GM13976 (cell line): ENCODE measurements at regions not wholly inside any gene's neighbourhood (a gene's known extent, or its start where the extent isn't known, plus 50 kb on each side); places are given as distances from the start of the nearest gene placed in this dataset.
"Not testable (repeated sequence)": the region's sequence is repeated elsewhere in the genome, so short reads cannot be mapped to it uniquely, and the experiment has no call there.

Experiments
- DNase-seq: peaks from one replicate; pipeline ENCODE4 v3.0.0; 2012; ENCODE audit warnings: low spot score
- in situ Hi-C: fragments of 300-500 bp; cut with MboI; formaldehyde crosslinking; loops from one replicate; pipeline ENCODE4 v1.12.0; 2022; ENCODE audit warnings: low sequenced_read_pairs, mixed read lengths, inconsistent platforms; ENCODE audit not compliant: unreplicated experiment
- TF ChIP-seq, protein P1 (sequence below): IDR thresholded peaks from 2 replicates; pipeline ENCODE4 v1.5.1; 2012; ENCODE audit warnings: borderline replicate concordance, mild to moderate bottlenecking; ENCODE audit not compliant: insufficient read depth; ENCODE audit errors: extremely low read depth, missing control alignments, control extremely low read depth

DNA sequence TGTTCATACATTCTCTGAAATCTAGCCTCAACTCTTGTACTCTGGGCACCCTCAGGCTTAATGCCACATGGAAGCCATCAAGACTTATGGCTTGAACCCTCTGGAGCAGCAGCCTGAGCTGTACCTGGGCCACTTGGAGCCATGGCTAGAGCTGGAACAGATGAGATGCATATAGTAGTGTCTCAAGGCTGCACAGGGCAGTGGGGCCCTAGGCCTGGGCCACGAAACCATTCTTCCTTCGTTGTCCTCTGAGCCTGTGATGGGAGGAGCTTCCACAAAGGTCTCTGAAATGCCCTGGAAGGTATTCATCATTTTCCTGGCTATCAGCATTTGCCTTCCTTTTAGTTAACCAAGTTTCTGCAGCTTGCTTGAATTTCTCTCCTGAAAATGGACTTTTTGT lies 1427.2 kb upstream of the PCDH10 start:
- no peak for DNase-seq
- in situ Hi-C loops, result no loop called here
- TF ChIP-seq, protein P1, sequence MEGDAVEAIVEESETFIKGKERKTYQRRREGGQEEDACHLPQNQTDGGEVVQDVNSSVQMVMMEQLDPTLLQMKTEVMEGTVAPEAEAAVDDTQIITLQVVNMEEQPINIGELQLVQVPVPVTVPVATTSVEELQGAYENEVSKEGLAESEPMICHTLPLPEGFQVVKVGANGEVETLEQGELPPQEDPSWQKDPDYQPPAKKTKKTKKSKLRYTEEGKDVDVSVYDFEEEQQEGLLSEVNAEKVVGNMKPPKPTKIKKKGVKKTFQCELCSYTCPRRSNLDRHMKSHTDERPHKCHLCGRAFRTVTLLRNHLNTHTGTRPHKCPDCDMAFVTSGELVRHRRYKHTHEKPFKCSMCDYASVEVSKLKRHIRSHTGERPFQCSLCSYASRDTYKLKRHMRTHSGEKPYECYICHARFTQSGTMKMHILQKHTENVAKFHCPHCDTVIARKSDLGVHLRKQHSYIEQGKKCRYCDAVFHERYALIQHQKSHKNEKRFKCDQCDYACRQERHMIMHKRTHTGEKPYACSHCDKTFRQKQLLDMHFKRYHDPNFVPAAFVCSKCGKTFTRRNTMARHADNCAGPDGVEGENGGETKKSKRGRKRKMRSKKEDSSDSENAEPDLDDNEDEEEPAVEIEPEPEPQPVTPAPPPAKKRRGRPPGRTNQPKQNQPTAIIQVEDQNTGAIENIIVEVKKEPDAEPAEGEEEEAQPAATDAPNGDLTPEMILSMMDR, result no peak

GRCh38 chr4:131723069-131723468 lies 1426.0 kb upstream of the PCDH10 start:
- in situ Hi-C loops, DNase-seq: not testable (repeated sequence)

DNA sequence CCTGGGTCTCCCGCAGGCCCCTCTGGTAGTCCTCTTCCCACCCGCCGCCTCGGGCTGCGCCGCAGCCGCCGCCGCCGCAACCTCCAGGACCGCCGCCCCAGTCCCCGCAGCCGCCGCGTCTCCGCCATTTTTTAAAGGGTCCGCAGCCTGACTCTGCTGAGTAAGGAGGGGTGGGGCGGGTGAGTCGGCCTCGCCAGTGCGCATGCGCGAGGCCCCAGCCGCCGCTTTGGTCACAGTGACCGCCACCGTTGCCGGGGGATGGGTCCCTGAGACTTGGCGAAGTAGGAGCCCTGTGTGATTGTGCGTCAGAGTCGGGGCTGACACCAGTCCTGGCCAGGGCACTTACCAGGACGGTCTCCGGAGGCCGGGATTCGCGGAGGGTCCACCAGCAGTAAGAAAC lies 1424.2 kb upstream of the PCDH10 start:
- in situ Hi-C loops, DNase-seq: not testable (repeated sequence)

- DNase-seq, in situ Hi-C loops: not testable (repeated sequence)
Measured at GRCh38 chr4:131725521-131725920, 1423.6 kb upstream of the PCDH10 start.

DNA sequence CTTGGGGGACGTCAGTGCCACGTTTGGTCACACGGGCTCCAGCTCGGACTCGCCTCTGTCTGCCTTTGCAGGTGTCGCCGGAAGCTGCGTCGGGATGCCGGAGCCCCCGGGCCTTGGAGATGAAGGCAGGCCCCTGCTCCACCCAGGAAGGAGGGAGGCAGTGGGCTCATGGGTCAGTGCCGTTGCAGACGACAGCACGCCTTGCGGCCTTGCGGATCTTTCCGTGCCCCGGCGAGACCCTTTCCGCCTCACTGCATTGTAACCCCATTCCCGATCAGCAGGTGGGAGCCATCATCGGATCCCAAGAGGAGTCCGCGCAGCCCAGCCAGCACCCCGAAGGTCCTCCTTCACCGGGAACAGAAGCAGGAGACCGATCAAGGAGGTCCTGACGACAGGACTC lies 1422.2 kb upstream of the PCDH10 start:
- in situ Hi-C loops, DNase-seq: not testable (repeated sequence)

- DNase-seq, in situ Hi-C loops: not testable (repeated sequence)
Measured at GRCh38 chr4:131727418-131727817, 1421.7 kb upstream of the PCDH10 start.

- in situ Hi-C loops, DNase-seq: not testable (repeated sequence)
Measured at GRCh38 chr4:131729205-131729604, 1419.9 kb upstream of the PCDH10 start.

DNA sequence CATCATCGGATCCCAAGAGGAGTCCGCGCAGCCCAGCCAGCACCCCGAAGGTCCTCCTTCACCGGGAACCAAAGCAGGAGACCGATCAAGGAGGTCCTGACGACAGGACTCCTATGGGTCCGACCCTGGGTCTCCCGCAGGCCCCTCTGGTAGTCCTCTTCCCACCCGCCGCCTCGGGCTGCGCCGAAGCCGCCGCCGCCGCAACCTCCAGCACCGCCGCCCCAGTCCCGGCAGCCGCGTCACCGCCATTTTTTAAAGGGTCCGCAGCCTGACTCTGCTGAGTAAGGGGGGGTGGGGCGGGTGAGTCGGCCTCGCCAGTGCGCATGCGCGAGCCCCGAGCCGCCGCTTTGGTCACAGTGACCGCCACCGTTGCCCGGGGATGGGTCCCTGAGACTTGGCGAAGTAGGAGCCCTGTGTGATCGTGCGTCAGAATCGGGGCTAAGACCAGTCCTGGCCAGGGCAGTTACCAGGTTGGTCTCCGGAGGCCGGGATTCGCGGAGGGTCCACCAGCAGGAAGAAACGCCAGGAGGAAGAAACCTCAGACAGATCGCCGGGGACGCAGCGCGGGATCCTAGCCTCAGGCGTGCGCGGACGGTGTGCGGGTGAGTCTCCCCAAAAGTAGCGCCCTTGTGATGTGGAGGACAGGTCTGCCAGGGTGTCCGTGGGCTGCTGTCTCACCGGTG lies 1419.2 kb upstream of the PCDH10 start:
- DNase-seq, in situ Hi-C loops: not testable (repeated sequence)

DNA sequence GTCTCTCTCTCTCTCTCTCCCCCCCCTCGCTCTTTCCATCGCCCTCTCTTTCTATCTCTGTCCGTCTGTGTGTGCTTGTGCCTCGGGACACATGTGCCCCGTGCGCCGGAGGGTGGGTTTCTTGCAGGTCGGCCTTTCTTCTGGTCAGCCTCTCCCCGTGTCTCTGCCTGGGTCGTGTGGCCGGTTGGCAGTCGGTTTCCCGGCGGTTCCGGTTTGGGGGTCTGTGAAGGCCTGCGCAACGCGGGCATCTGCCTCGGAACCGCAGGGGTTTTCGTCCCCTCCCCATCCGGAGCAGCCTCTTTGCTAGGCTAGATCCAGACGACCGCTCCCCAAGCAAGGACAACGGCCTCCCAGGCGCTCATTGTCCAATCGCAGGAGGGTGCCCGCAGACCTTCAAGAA lies 1418.5 kb upstream of the PCDH10 start:
- in situ Hi-C loops, DNase-seq: not testable (repeated sequence)

DNA sequence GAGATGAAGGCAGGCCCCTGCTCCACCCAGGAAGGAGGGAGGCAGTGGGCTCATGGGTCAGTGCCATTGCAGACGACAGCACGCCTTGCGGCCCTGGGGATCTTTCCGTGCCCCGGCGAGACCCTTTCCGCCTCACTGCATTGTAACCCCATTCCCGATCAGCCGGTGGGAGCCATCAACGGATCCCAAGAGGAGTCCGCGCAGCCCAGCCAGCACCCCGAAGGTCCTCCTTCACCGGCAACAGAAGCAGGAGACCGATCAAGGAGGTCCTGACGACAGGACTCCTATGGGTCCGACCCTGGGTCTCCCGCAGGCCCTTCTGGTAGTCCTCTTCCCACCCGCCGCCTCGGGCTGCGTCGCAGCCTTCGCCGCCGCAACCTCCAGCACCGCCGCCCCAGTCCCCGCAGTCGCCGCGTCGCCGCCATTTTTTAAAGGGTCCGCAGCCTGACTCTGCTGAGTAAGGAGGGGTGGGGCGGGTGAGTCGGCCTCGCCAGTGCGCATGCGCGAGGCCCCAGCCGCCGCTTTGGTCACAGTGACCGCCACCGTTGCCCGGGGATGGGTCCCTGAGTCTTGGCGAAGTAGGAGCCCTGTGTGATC lies 1417.0 kb upstream of the PCDH10 start:
- DNase-seq, in situ Hi-C loops: not testable (repeated sequence)

DNA sequence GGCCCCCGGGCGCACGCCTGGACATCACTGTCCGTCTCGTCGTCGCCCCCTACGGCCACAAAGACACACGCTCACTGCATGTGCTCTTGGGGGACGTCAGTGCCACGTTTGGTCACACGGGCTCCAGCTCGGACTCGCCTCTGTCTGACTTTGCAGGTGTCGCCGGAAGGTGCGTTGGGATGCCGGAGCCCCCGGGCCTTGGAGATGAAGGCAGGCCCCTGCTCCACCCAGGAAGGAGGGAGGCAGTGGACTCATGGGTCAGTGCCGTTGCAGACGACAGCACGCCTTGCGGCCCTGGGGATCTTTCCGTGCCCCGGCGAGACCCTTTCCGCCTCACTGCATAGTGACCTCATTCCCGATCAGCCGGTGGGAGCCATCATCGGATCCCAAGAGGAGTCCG lies 1414.8 kb upstream of the PCDH10 start:
- DNase-seq, in situ Hi-C loops: not testable (repeated sequence)

DNA sequence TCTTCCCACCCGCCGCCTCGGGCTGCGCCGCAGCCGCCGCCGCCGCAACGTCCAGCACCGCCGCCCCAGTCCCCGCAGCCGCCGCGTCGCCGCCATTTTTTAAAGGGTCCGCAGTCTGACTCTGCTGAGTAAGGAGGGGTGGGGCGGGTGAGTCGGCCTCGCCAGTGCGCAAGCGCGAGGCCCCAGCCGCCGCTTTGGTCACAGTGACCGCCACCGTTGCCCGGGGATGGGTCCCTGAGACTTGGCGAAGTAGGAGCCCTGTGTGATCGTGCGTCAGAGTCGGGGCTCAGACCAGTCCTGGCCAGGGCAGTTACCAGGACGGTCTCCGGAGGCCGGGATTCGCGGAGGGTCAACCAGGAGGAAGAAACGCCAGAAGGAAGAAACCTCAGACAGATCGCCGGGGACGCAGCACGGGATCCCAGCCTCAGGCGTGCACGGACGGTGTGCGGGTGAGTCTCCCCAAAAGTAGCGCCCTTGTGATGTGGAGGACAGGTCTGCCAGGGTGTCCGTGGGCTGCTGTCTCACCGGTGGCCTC lies 1414.2 kb upstream of the PCDH10 start:
- in situ Hi-C loops, result not testable (repeated sequence)

DNA sequence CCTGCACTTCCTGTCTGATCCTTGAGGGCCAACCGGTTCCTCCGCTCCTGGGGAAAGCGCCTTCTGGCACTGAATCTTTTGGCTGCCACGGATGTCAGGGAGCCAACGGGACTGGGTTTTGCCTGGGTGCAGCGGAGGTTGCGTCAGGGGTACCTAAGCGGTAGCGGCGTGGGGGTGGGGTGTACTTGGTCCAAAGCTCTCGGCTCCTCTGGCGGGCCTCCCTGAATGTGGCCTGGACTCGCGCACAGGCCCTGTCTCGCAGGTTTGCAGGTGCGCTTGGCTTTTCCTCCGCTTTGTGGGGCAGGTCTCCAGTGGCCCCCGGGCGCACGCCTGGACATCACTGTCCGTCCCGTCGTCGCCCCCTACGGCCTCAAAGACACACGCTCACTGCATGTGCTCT lies 1410.1 kb upstream of the PCDH10 start:
- in situ Hi-C loops, result not testable (repeated sequence)

More for the DNA sequence above, 1414.2 kb upstream of the PCDH10 start:
- not testable (repeated sequence) for DNase-seq

GRCh38 chr4:131741836-131742235 lies 1407.3 kb upstream of the PCDH10 start:
- in situ Hi-C loops, DNase-seq: not testable (repeated sequence)

More for the DNA sequence above, 1410.1 kb upstream of the PCDH10 start:
- not testable (repeated sequence) for DNase-seq

DNA sequence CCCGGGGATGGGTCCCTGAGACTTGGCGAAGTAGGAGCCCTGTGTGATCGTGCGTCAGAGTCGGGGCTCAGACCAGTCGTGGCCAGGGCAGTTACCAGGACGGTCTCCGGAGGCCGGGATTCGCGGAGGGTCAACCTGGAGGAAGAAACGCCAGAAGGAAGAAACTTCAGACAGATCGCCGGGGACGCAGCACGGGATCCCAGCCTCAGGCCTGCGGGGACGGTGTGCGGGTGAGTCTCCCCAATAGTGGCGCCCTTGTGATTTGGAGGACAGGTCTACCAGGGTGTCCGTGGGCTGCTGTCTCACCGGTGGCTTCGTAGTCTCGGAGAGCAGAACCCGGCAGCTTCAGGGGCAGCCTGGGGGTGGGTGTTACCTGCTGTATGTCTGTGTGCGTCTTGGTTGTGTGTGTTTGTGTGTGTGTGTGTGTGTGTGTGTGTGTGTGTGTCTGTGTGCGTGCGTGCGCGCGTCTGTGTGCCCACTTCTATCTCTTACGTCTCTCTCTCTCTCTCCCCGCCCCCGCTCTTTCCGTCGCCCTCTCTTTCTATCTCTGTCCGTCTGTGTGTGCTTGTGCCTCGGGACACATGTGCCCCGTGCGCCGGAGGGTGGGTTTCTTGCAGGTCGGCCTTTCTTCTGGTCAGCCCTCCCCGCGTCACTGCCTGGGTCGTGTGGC lies 1406.4 kb upstream of the PCDH10 start:
- DNase-seq, in situ Hi-C loops: not testable (repeated sequence)

DNA sequence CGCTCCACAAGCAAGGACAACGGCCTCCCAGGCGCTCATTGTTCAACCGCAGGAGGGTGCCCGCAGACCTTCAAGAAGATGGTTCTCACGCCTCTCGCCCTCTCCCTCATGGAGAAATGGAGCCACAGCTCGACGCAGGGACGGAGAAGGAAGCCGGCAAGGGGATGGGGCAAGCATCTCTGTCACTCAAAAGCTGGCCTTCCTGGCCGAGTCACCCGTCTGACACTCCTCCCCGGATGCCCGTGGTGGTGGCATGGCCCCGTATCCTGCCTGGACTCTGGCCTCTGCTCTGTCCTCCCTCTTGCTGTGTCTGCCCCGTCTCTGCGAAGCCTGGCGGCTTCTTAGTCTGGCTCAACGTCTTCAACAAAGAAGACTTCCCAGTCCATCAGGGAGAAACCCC lies 1405.7 kb upstream of the PCDH10 start:
- in situ Hi-C loops, DNase-seq: not testable (repeated sequence)

- in situ Hi-C loops, DNase-seq: not testable (repeated sequence)
Measured at GRCh38 chr4:131747203-131747602, 1401.9 kb upstream of the PCDH10 start.

DNA sequence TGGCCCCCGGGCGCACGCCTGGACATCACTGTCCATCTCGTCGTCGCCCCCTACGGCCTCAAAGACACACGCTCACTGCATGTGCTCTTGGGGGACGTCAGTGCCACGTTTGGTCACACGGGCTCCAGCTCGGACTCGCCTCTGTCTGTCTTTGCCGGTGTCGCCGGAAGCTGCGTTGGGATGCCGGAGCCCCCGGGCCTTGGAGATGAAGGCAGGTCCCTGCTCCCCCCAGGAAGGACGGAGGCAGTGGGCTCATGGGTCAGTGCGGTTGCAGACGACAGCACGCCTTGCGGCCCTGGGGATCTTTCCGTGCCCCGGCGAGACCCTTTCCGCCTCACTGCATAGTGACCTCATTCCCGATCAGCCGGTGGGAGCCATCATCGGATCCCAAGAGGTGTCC lies 1399.9 kb upstream of the PCDH10 start:
- DNase-seq, in situ Hi-C loops: not testable (repeated sequence)
